HEK293T (cell line): ENCODE measurements at regions not wholly inside any gene's neighbourhood (a gene's known extent, or its start where the extent isn't known, plus 50 kb on each side); places are given as distances from the start of the nearest gene placed in this dataset.

Source experiments
- ARNT ChIP-seq: fragments of 450-650 bp; IDR thresholded peaks from 2 replicates; pipeline ENCODE4 v1.6.1; 2017; ENCODE audit warnings: mild to moderate bottlenecking
- BHLHE40 ChIP-seq: fragments of 450-650 bp; IDR thresholded peaks from 2 replicates; pipeline ENCODE4 v1.6.1; 2016; ENCODE audit warnings: mild to moderate bottlenecking, moderate library complexity, borderline replicate concordance
- CTBP1 ChIP-seq: fragments of 450-650 bp; IDR thresholded peaks from 2 replicates; pipeline ENCODE4 v1.6.1; 2016; ENCODE audit warnings: borderline replicate concordance
- ELF4 ChIP-seq: fragments of 450-650 bp; IDR thresholded peaks from 2 replicates; pipeline ENCODE4 v1.6.1; 2017; ENCODE audit warnings: antibody characterized with exemption
- FOXA1 ChIP-seq: fragments of 450-650 bp; IDR thresholded peaks from 2 replicates; pipeline ENCODE4 v1.6.1; 2016; ENCODE audit warnings: mild to moderate bottlenecking
- FOXK2 ChIP-seq: fragments of 450-650 bp; IDR thresholded peaks from 2 replicates; pipeline ENCODE4 v1.6.1; 2016; ENCODE audit warnings: mild to moderate bottlenecking
- FOXM1 ChIP-seq: fragments of 450-650 bp; IDR thresholded peaks from 2 replicates; pipeline ENCODE4 v1.6.1; 2017; ENCODE audit warnings: mild to moderate bottlenecking, borderline replicate concordance
- HDGF ChIP-seq: fragments of 450-650 bp; IDR thresholded peaks from 2 replicates; pipeline ENCODE4 v1.6.1; 2017; ENCODE audit warnings: antibody characterized with exemption, borderline replicate concordance
- L3MBTL2 ChIP-seq: fragments of 450-650 bp; conservative IDR thresholded peaks from 2 replicates; pipeline ENCODE4 v1.6.1; 2016; ENCODE audit warnings: mild to moderate bottlenecking
- LEF1 ChIP-seq: fragments of 450-650 bp; IDR thresholded peaks from 2 replicates; pipeline ENCODE4 v1.6.1; 2017; ENCODE audit warnings: mild to moderate bottlenecking, borderline replicate concordance
- SP1 ChIP-seq: fragments of 450-650 bp; IDR thresholded peaks from 2 replicates; pipeline ENCODE4 v1.6.1; 2017
- SUZ12 ChIP-seq: fragments of 450-650 bp; IDR thresholded peaks from 2 replicates; pipeline ENCODE4 v1.6.1; 2016; ENCODE audit warnings: mild to moderate bottlenecking
- TARDBP ChIP-seq: fragments of 450-650 bp; IDR thresholded peaks from 2 replicates; pipeline ENCODE4 v1.6.1; 2016
- ZNF384 ChIP-seq: fragments of 450-650 bp; IDR thresholded peaks from 2 replicates; pipeline ENCODE4 v1.6.1; 2016

DNA sequence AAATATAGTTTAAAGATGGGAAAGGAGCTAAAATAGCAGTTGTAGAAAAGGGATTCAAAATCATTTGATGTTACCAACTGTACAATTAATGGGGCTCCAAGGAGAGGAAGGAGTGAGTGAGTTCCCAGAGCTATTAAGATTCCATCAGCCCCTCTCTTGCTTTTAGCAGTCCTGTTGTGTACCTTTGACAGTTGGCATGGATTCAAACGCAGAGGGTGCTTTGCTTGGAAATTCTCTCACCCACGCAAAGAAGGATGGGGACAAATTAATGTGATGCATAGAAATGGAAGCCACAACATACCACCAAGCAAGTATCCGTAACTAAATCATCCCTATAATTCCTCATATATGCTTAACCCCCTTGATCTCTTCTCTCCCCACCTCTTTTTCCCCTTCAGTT lies 461.3 kb downstream of the EBF1 start:
- TF ChIP-seq SP1 (no peak), FOXK2 (no peak), LEF1 (no peak), FOXA1 (no peak), ZNF384 (no peak), SUZ12 (no peak), HDGF (no peak), CTBP1 (no peak), L3MBTL2 (no peak), FOXM1 (no peak), ARNT (no peak), BHLHE40 (no peak), ELF4 (no peak), TARDBP (no peak)
